ENCODE measurements at regions not wholly inside any gene's neighbourhood (a gene's known extent, or its start where the extent isn't known, plus 50 kb on each side); places are given as distances from the start of the nearest gene placed in this dataset.

- peaks cover 0 to 3% (median 0%) of the 10 kb centered on the region in 4 donors for H3K9me3 ChIP-seq (ENCODE audit: control insufficient read depth in 4 of 4, insufficient read depth in 3 of 4, low read length in 3 of 4)
These were observed 268.6 kb downstream of the HAPSTR1 start for GRCh38 chr16:9360075-9360474.

GRCh38 chr16:9362050-9362449, 270.6 kb downstream of the HAPSTR1 start:
- Histone ChIP-seq H3K4me1 (ENCODE audit: control insufficient read depth in 5 of 5, insufficient read depth in 5 of 5, low read length in 5 of 5) (peaks cover 0 to 2% (median 0%) of the 10 kb centered on the region in 5 donors), H3K9me3 (ENCODE audit: control insufficient read depth in 4 of 4, insufficient read depth in 3 of 4, low read length in 3 of 4) (peaks cover 0 to 3% (median 0%) of the 10 kb centered on the region in 4 donors), H3K4me3 (no peak overlapping the region), H3K36me3 (ENCODE audit: control insufficient read depth in 4 of 4, insufficient read depth in 4 of 4, low read length in 4 of 4) (no peaks in the 10 kb centered on the region), H3K9ac (ENCODE audit: insufficient read depth in 1 of 2, low read length in 2 of 2) (no peak overlapping the region), H3K27me3 (ENCODE audit: control insufficient read depth in 3 of 3, insufficient read depth in 3 of 3, low read length in 2 of 3) (no peaks in the 10 kb centered on the region), H3K27ac (ENCODE audit: low read depth in 1 of 2, low read length in 1 of 2) (no peak overlapping the region)
- DNase-seq (no peak), ATAC-seq (ENCODE audit: insufficient read depth, low FRiP score) (no peak)
- 88 to 93% methylated on average over 8 of the region's 8 CpGs for WGBS, 2 donors
- no peak for TF ChIP-seq CTCF (IDR thresholded peaks at IDR 0.05; ENCODE audit: control extremely low read depth, extremely low read depth)

More at GRCh38 chr16:9360075-9360474, 268.6 kb downstream of the HAPSTR1 start:
- ATAC-seq (ENCODE audit: insufficient read depth, low FRiP score) (no peak), DNase-seq (no peak)
- Histone ChIP-seq H3K4me1 (ENCODE audit: control insufficient read depth in 5 of 5, insufficient read depth in 5 of 5, low read length in 5 of 5) (no peaks in the 10 kb centered on the region), H3K27me3 (ENCODE audit: control insufficient read depth in 3 of 3, insufficient read depth in 3 of 3, low read length in 2 of 3) (no peaks in the 10 kb centered on the region), H3K9ac (ENCODE audit: insufficient read depth in 1 of 2, low read length in 2 of 2) (no peak overlapping the region), H3K36me3 (ENCODE audit: control insufficient read depth in 4 of 4, insufficient read depth in 4 of 4, low read length in 4 of 4) (no peaks in the 10 kb centered on the region), H3K4me3 (no peak overlapping the region), H3K27ac (ENCODE audit: low read depth in 1 of 2, low read length in 1 of 2) (no peak overlapping the region)
- TF ChIP-seq CTCF (IDR thresholded peaks at IDR 0.05; ENCODE audit: control extremely low read depth, extremely low read depth) = no peak
- 93 to 94% methylated on average over 7 of the region's 7 CpGs for WGBS, 2 donors

- ATAC-seq (ENCODE audit: insufficient read depth, low FRiP score) (no peak), DNase-seq (no peak)
- Histone ChIP-seq H3K27ac (ENCODE audit: low read depth in 1 of 2, low read length in 1 of 2) (no peak overlapping the region), H3K36me3 (ENCODE audit: control insufficient read depth in 4 of 4, insufficient read depth in 4 of 4, low read length in 4 of 4) (no peaks in the 10 kb centered on the region), H3K27me3 (ENCODE audit: control insufficient read depth in 3 of 3, insufficient read depth in 3 of 3, low read length in 2 of 3) (no peaks in the 10 kb centered on the region), H3K4me1 (ENCODE audit: control insufficient read depth in 5 of 5, insufficient read depth in 5 of 5, low read length in 5 of 5) (peaks cover 0 to 2% (median 0%) of the 10 kb centered on the region in 5 donors), H3K9ac (ENCODE audit: insufficient read depth in 1 of 2, low read length in 2 of 2) (no peak overlapping the region), H3K4me3 (no peak overlapping the region), H3K9me3 (ENCODE audit: control insufficient read depth in 4 of 4, insufficient read depth in 3 of 4, low read length in 3 of 4) (peaks cover 0 to 3% (median 0%) of the 10 kb centered on the region in 4 donors)
- TF ChIP-seq CTCF (IDR thresholded peaks at IDR 0.05; ENCODE audit: control extremely low read depth, extremely low read depth) = no peak
- WGBS, 2 donors = 88 to 90% methylated on average over 3 of the region's 3 CpGs
These were observed 271.2 kb downstream of the HAPSTR1 start for GRCh38 chr16:9362604-9363003.

- DNase-seq (no peak), ATAC-seq (ENCODE audit: insufficient read depth, low FRiP score) (no peak)
- Histone ChIP-seq H3K27ac (ENCODE audit: low read depth in 1 of 2, low read length in 1 of 2) (no peak overlapping the region), H3K4me3 (no peak overlapping the region), H3K9me3 (ENCODE audit: control insufficient read depth in 4 of 4, insufficient read depth in 3 of 4, low read length in 3 of 4) (no peaks in the 10 kb centered on the region), H3K27me3 (ENCODE audit: control insufficient read depth in 3 of 3, insufficient read depth in 3 of 3, low read length in 2 of 3) (no peaks in the 10 kb centered on the region), H3K4me1 (ENCODE audit: control insufficient read depth in 5 of 5, insufficient read depth in 5 of 5, low read length in 5 of 5) (peaks cover 0 to 2% (median 0%) of the 10 kb centered on the region in 5 donors), H3K9ac (ENCODE audit: insufficient read depth in 1 of 2, low read length in 2 of 2) (no peak overlapping the region), H3K36me3 (ENCODE audit: control insufficient read depth in 4 of 4, insufficient read depth in 4 of 4, low read length in 4 of 4) (no peaks in the 10 kb centered on the region)
- WGBS, 2 donors = 86 to 93% methylated on average over 10 of the region's 10 CpGs
- TF ChIP-seq CTCF (IDR thresholded peaks at IDR 0.05; ENCODE audit: control extremely low read depth, extremely low read depth) = no peak
These were observed 272.1 kb downstream of the HAPSTR1 start for GRCh38 chr16:9363520-9363919.
